ENCODE measurements at regions not wholly inside any gene's neighbourhood (a gene's known extent, or its start where the extent isn't known, plus 50 kb on each side); places are given as distances from the start of the nearest gene placed in this dataset.

- H3K9me3 ChIP-seq (replicated peaks; ENCODE audit: control insufficient read depth, insufficient read depth, low read length) = no peaks in the 10 kb centered on the region
- no peaks in the 10 kb centered on the region for H3K79me2 ChIP-seq (ENCODE audit: control insufficient read depth, insufficient read depth, low read length)
- H3K9ac ChIP-seq (replicated peaks; ENCODE audit: extremely low read depth, insufficient read depth, low read length) = no peak overlapping the region
- DNase-seq (ENCODE audit: low read depth, low spot score) (no peak), FAIRE-seq (no peak)
- dilution Hi-C loops (cut with MboI; ENCODE audit: extremely low pct_ligation_motif_present, low sequenced_read_pairs) = no loop called here
- CTCF ChIA-PET = interaction anchor here (0.7 to 1.5 kb wide), 7 partner anchors 9 to 181 kb away, joined by 3 to 4 read pairs (median 3); no protein-coding TSS in a partner anchor
- no peak overlapping the region for H2AFZ ChIP-seq (ENCODE audit: low read depth, low read length)
- intact Hi-C loops (cut with micrococcal nuclease) = no loop called here
- H3K27me3 ChIP-seq (ENCODE audit: control insufficient read depth in 2 of 2, insufficient read depth in 2 of 2, low read length in 2 of 2) = no peaks in the 10 kb centered on the region
- H4K20me1 ChIP-seq (replicated peaks; ENCODE audit: control insufficient read depth, extremely low read depth, insufficient read depth, low read length) = no peaks in the 10 kb centered on the region
- TF ChIP-seq MAX (IDR thresholded peaks at IDR 0.05; ENCODE audit: insufficient read depth, insufficient read length) = no peak
- no peak for TF ChIP-seq GATA2 (IDR thresholded peaks at IDR 0.05; ENCODE audit: insufficient read depth, insufficient read length, low read depth, low read length)
- no peak for TF ChIP-seq CTCF (IDR thresholded peaks at IDR 0.05; ENCODE audit: extremely low read depth in 1 of 2, insufficient read depth in 1 of 2, low read depth in 1 of 2, low read length in 2 of 2)
- no peak for TF ChIP-seq JUN (IDR thresholded peaks at IDR 0.05; ENCODE audit: borderline replicate concordance, insufficient read depth, insufficient read length, low read depth)
- TF ChIP-seq FOS (IDR thresholded peaks at IDR 0.05; ENCODE audit: borderline replicate concordance, insufficient read depth, low read length) = no peak
- no peak for TF ChIP-seq POLR2A (IDR thresholded peaks at IDR 0.05; ENCODE audit: low read depth, low read length)
- no peak for TF ChIP-seq EZH2 (IDR thresholded peaks at IDR 0.05; ENCODE audit: borderline replicate concordance, low read depth, low read length, severe bottlenecking)
- no peak for TF ChIP-seq MYC (IDR thresholded peaks at IDR 0.05; ENCODE audit: low read depth, low read length)
- TF ChIP-seq POLR2AphosphoS5 (IDR thresholded peaks at IDR 0.05; ENCODE audit: insufficient read depth, low read depth, low read length) = no peak
- no peak overlapping the region for H3K4me3 ChIP-seq (replicated peaks in 1 of 3; ENCODE audit: insufficient read depth in 1 of 3, low read depth in 1 of 3, low read length in 3 of 3)
- H3K27ac ChIP-seq (ENCODE audit: insufficient read depth, low read depth, low read length) = no peak overlapping the region
- no peaks in the 10 kb centered on the region for H3K36me3 ChIP-seq (ENCODE audit: control insufficient read depth in 2 of 2, extremely low read depth in 1 of 2, insufficient read depth in 2 of 2, low read length in 2 of 2)
- H3K4me1 ChIP-seq (ENCODE audit: control insufficient read depth, extremely low read depth, insufficient read depth, low read length) = peaks cover 4% of the 10 kb centered on the region
- H3K4me2 ChIP-seq (ENCODE audit: insufficient read depth, low read length) = no peak overlapping the region
- no TSS peak for BruUV-seq (replicated peaks)
- POLR2A ChIA-PET = no interaction called here
- no peaks in the 10 kb centered on the region for H3K9me1 ChIP-seq (replicated peaks; ENCODE audit: control insufficient read depth, extremely low read depth, insufficient read depth, low read length)
These were observed 140.7 kb downstream of the BOD1 start for GRCh38 chr5:173475780-173476179.
